HUDEP-2 (cell line): ENCODE measurements at regions not wholly inside any gene's neighbourhood (a gene's known extent, or its start where the extent isn't known, plus 50 kb on each side); places are given as distances from the start of the nearest gene placed in this dataset.
"Not testable (repeated sequence)": the region's sequence is repeated elsewhere in the genome, so short reads cannot be mapped to it uniquely, and the experiment has no call there.

Experiments
- DNase-seq, 76 experiments: peaks; one replicate each; lab custom pipeline; 2025; ENCODE audit not compliant: unreplicated experiment in 76 of 76; lab: John Stamatoyannopoulos, UW

DNA sequence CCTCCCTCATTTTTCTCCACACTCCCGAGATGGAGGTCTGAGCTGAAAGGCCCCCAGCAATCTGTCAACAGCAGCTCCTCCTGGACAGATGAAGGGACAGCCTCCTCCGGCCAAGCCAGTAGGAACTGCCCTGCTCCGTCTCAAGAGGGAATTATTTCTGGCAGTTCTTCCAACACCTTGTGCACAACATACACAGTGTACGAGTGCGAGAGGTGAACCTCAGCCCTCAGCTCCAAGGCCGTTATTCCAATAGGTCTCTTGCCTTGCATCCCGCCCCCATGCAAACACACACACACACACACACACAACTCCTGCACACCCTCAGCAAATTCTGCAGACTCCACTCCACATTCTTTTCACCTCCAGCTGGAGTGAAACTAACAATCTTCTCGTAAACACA is 181.7 kb upstream of the FAR2 start:
- no peak for DNase-seq

DNA sequence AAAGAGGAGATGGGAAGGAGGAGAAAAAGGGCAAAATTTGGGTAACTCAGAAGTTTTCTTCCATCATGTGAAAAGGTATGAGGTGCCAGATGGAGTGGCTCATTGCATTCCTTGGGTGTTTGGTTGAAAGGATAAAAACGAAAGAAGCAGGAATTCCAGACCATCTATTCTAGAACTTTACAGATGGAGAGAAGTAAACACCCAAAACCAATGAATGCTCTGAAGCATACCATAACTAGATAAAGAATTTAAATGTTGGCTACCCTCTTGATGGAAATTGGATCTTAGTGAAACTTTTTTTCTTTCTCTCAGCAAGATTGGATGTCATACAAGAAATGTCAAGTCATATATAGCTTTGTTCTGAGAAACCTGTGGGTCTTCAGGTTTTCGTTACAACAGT is 175.6 kb upstream of the FAR2 start:
- DNase-seq: no peak

DNA sequence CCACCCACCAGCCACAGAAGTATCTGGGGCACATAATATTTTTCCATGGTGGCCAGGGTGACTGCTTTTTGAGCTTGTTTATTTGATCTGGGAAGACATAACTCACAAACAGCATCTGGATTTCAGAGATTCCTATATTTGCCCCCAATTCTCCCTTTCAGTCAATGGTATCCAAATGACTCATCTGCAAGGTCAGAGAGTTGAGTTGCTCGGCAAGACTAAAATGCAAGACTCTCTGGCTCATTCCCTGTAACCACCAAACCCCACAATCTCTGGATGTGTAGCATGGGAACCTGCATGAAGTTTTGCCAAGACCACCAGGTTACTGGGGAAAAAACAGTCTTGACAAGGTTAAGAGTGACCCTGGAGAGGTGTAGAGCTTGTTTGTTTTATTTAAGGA is 174.9 kb upstream of the FAR2 start:
- no peak for DNase-seq

DNA sequence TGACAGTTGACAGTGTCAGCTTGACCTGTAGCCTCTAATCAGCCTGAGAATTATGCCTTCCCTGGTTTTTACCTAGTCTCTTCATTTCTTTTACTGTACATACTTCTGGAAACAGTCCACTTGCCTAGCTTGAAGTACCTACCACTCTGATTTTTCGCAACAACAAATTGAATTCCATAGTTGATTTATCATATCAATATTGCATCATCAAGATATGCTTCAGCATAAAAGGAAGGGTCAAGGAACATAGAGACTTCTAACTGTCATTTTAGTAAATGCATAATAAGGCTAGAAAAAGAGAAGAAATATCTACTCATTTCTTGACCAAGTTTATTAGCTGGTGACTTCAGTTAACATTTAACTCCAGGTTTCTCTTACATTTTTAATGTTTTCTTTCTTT is 174.2 kb upstream of the FAR2 start:
- DNase-seq: no peak

DNA sequence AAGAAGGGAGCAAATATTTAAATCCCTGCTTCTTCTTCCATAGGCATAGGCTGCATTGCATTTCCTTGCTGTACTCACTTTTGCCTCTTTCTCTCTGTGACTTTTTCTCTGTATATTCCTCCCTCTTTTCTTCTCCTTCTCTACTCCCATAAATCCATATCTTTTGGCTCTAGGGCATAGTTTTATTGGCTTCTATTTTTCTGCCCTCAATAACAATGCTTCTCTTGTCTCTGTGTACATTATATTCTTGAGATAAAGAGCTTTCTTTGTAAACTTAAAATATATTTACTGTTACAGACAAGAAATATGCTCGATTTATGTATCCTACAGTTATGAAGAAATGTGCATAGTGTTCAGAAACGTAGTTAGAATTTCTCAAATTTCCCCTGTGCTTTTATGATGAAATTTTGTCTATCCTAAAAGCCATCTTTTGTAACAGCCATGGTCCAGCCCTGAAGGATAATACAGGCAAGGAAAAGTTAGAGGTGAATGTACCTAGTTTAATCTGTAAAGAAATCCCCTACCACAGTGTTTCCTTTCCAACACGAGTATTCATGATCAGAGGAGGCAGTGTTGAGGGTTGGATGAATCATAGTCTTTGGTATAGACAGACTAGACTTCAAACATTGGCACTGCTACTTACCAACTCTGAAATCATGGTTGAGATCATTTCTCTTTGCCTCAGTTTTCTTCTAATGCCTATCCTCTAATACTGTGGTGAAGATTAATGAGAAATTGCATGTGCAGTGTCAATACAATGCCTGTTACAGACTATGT is 173.3 kb upstream of the FAR2 start:
- no peak for DNase-seq

DNA sequence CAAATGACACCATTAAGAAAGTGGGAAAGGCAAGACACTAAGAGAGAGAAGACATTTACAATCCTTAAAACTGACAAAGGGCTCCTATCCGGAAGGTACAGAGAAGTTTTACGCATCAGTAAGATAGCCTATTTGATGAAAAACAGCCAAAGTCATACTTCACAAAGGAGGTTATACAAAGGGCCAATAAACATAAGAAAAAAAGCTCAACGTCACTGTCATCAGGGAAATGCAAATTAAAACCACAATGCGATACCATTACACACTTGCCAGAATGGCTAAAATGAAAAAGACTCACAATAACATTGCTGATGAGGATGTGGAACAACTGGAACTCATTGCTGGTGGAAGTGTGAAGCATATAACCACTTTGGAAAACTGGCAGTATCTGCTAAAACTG is 168.6 kb upstream of the FAR2 start:
- no peak for DNase-seq

DNA sequence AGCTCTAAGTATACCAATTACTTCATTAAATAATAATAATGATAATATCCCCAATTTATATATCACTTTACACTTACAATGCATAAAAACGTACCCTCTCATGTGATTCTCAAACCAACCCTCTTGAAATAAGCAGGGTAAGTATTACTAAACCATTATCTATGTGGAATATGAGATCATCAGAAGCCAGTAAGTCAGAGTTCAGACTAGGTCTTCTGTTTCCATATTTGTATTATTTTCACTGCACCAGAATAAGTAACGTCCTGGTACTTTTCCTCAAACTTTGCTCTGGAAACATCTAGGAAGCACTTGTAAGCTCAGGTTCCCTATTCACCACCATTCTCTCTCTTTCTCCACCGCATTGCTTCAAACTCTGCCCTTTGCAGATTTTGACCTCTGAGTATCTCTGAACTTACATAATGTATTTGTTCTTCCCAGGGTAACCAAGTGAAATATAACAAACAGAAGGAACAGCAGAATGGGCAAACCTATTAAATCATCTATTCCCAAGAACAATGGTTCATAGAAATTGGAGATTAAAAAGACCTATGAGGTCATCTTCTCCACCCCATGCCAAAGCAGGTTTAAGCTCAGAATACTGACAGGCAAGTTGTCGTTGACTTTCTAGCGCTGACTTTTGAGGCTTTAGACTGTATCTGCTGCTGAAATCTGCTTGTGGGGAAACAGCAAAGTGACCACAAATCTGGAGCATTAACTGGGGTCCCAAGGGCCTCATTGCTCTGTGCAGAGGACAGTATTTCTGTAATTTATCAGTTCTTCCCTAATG is 161.3 kb upstream of the FAR2 start:
- DNase-seq: no peak

DNA sequence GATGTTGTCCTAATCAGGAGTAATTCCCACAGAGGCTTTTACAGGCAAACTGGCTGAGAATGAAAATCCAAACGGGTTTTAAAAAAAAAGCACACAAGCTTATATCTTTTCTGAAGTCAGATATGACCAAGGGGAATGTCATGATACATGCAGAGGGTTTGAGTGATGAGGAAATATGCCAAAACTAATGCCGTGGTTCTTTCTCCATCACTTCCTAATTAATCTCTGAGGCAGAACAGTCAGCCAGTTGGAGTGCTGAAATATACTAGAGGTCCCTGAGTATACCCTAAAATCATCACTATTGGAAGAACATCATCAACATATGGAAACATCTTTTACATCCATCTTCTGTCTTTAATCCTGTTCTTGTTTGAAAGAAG is 160.8 kb upstream of the FAR2 start:
- DNase-seq: no peak

DNA sequence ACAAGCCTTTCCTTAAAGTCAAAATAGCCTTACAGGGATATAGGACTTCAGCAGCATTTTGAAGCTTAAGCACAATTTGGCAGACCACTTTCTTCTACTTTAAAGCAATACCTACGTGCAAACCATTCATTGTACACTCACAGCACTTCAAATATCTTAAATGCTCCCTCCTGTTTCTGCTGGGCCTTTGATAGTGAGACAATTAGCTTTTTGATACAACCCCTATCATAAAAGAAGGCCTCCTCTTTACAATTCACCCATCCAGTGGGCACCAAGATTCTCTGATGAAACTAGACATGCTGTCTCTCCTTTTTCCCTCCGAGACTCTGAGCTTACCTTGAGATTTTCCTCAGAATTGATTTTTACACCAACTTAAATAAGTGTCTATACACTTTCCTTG is 157.5 kb upstream of the FAR2 start:
- no peak for DNase-seq

DNA sequence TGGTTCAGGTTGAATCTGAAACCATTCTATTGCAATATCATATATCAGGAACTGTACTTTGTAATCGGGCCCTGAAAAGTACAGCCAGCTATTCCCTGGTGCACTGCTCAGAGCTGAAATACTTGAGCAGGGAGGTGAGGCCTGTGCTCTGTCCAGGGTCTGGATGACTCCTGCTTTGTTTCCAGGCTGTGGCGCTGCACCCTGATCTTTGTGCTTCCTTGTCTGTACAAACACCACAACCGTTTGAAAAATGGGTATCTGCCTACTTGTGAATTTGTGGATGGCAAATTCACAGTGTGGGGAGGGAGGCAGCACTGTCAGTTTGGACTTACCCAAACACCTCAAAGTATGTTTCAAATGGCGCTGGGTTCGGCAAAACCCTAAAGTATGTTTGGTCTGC is 155.4 kb upstream of the FAR2 start:
- DNase-seq: no peak

DNA sequence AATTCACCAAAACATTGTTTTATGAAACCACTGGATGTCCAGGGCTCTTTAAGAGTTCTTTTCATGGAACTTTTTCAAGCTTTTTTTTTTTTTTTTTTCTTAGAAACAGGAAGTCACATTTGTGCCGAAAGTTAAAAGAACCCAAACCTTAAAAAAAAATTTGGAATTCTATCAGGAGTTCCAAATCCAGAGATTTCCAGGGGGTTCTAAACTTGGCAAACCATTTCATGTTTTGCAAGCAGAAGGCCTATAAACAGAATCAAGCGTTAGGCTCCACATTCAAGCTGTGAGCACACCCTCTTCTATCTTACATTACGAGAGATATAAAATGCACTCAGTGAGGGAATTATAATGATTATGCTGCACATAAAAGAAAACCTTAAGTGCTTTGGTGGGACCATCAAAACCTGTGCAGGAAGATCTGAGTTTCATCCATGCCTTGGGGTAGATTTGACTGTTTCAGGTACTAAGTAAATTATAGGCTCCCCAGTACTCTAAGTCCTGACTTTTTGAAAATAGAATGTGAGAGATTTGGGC is 154.8 kb upstream of the FAR2 start:
- no peak for DNase-seq

DNA sequence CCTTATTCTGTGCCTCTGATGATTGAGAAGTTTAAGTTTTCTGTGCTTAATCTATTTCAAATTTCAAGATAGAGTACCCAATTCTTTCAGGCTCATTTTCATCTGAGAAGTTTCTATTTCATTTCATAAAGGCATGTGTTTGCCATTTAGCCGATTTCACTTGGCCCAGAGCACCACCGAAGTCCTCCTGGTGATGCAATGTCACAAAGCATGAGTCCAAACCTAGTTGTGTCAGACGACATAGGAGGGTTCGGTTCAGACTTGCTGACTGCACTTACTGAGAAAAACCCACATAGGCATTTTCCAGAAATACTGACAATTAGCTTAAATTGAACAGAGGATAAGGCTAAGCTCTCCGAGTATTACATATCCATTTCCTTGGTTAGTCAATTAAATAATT is 152.4 kb upstream of the FAR2 start:
- no peak for DNase-seq

DNA sequence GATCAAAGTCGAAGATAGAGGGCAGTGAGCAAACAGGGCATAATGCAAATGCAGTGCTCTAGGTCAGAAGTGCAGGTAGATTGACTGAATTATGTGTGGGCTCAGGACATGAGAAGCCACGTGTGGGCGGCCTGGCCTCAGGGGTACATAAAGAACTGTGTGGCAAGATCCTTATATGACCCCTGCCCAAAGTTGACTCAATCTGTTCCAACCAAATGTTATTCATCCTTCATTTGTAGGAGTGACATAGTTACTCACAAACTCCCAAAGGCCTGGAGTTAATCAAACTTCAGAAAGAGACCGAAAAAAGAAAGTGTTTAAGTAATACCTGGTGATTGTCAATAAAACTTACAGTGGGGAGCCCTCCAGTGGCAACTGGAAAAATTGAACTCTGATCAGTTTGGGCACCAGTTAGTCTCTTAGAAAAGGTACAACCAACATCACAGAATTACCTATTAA is 150.4 kb upstream of the FAR2 start:
- DNase-seq: peak in 2 of 76 experiments; percentile 5 to 7

DNA sequence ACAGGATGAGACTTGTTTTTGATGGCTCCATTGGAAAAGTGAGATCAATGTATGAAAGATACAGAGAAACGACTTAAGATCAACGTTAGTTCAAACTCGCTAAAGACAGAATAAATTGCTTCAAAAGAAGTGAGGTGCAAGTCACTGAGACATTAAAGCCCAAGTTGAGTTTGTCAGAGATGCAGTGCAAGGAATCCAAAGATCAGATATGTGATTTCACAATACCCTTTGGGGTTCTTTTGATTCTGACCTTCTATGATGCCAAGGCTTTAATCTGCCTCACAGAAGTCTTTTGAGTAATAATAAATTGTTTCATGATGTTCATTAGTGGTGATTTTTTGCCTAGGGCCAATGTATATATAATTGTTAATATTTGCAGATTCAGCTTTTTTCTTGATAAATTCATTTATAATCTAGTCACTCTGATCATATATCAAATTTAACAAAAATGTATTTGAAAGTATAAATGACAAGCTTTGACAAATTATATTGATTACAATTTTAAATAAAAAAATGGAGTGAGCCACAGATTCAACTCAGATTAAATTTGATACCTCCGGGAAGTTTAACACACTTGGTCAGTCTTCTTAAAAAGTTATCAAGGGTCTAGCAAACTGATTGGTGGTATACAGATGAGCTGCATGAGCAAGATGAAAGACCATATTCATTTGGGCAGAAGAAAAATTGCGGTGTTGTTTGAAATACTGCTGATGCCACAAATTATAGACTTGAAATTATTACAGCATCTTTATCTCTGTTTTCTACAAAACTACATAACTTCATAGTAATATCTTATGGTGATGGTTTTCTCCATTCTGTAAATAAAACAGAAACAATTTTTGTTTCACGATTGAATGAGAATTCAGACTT is 144.8 kb upstream of the FAR2 start:
- DNase-seq: no peak

DNA sequence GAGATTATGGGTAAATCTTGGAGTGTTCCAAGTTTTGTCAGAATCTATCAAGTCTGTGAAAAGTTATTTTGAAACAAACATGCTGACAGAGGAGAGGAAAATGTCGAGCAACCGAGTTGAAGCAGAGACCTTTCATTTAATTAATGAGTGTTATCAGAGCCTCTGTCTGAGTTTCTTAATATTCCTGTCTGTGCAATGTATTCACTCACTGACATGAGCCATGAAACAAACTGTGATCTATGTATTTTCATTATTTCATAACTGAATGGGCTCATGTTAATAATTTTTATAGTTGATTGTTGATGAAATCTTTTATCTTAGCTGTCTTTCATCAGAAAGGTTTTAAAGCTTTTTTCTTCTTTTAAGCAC is 144.2 kb upstream of the FAR2 start:
- DNase-seq: no peak

DNA sequence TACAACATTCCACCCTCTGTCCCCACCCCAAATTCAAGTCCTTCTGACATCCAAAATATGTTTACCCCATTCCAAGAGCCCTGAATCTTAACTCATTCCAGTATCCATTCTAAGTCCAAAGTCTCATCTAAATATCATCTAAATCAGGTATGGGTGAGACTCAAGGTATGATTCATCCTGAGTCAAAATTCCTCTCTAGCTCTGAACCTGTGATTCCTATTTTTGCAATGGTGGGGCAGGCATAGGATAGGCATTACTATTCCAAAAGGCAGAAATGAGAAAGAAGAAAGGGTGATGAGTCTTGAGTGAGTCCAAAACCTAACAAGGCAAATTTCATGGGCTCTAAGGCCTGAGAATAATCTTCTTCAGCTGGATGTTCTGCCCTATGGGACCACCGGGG is 140.3 kb upstream of the FAR2 start:
- DNase-seq: no peak

DNA sequence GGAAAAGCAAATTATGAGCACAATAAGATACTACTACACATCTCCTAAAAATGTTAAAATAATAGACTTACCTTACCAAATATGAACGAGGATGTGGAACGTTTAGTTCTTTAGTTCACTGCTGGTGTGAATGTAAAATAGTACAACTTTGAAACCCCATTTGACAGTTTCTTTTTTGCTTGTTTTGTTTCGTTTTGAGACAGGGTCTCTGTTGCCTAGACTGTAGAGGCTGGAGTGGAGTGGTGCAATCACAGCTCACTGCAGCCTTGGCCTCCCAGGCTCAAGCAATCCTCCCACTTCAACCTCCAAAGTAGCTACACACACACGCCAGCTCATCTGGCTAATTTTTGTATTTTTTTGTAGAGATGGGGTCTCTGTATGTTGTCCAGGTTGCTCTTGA is 136.4 kb upstream of the FAR2 start:
- no peak for DNase-seq

DNA sequence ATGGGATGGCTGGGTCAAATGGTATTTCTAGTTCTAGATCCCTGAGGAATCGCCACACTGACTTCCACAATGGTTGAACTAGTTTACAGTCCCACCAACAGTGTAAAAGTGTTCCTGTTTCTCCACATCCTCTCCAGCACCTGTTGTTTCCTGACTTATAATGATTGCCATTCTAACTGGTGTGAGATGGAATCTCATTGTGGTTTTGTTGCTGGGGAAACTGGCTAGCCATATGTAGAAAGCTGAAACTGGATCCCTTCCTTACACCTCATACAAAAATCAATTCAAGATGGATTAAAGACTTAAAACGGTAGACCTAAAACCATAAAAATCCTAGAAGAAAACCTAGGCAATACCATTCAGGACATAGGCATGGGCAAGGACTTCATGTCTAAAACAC is 131.5 kb upstream of the FAR2 start:
- not testable (repeated sequence) for DNase-seq

DNA sequence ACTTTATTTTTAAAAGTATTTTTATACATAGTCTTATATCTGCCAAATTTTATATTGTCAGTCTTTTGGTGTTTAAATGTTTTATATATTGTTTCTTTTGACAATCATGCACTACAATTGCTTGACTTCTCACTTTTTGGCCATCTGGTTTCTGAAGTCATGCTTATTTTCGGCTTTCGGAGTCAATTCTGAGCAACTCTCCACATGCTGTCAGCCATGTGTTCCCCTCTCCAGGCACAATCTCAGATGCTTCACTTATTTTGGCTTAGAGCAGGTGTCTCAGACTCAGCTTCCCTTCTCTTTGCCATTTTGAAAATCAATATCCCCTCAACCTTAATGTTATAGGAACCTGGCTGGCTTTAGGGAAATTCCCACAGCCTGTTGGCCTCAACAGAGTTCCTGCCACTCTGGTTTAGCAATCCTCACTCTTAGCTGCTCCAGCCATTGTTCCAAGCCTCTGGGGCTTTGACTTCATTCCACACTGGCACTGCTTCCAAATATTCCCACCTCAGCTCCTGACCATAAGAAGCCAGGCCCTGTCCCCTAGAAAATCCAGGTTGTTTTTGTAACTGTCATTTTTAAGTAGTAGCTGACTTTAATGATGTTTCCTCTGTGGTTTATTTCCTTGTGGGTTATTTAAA is 125.5 kb upstream of the FAR2 start:
- no peak for DNase-seq

DNA sequence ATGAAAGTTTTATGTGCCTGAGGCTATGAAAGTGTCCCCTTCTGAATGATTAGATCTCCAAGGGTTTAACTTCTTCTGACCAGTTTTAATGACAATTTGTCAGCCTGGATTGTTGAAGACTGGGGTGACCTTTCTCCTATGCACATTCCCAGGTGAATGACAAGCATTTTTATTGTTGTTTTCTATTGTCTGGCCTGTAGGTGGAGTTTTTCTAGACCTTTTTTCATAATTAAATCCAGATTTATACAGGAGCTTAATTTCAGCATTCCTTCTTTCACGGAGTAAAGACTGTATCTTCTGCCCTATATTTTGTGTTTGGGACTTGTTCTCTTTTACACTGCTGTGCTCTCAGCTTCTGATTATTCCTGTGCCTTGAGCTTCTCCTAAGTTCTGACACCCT is 125.0 kb upstream of the FAR2 start:
- no peak for DNase-seq

DNA sequence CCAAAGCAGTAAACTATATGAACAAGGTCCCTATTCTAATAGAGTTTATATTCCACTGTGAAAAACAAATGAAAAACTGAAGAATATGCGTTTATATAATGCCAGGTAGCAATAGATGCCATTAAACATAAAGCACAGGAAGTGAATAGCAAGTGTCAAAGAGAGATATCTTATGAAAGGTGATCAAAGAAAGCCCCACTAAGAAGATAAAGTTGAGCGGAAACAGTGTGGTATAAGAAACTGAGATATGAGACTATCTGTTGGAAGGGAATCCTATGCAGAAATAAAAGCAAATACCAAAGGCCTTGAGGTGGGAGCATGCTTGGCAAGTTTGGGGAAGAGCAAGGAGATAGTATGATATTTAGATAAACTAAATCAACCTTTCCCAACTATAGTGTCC is 123.1 kb upstream of the FAR2 start:
- DNase-seq: no peak
